H1 (cell line): ENCODE measurements at regions not wholly inside any gene's neighbourhood (a gene's known extent, or its start where the extent isn't known, plus 50 kb on each side); places are given as distances from the start of the nearest gene placed in this dataset.

Source experiments
- CTCF ChIA-PET: fragments of 300-600 bp; sonication (Branson Sonifier 250); formaldehyde crosslinking; loops from one replicate; lab custom pipeline; 2021; ENCODE audit not compliant: partially characterized antibody; lab: Charles Lee
- POLR2A ChIA-PET: fragments of 300-600 bp; sonication (Branson Sonifier 250); formaldehyde crosslinking; loops from one replicate; lab custom pipeline; 2021; ENCODE audit warnings: inconsistent platforms; ENCODE audit not compliant: partially characterized antibody; lab: Charles Lee
- DNase-seq, 2 experiments: peaks; one replicate each; pipeline versions ENCODE4 v3.0.0 to v3.0.0-alpha.2; 2010 to 2022; ENCODE audit warnings: low spot score in 2 of 2, low read depth in 1 of 2, mixed read lengths in 1 of 2
- FAIRE-seq: peaks from 2 replicates; lab custom pipeline; 2011; peaks lifted over from hg19 to GRCh38; lab: Jason Lieb, UNC
- H2AFZ ChIP-seq: 2 replicates; pipeline ENCODE4 v1.8.1; 2012; ENCODE audit warnings: low read length, inconsistent platforms
- H2AK5ac ChIP-seq: 2 replicates; pipeline ENCODE4 v1.6.1; 2013; ENCODE audit warnings: low read depth, low read length
- H2BK120ac ChIP-seq: replicated peaks from 2 replicates; pipeline ENCODE3; 2013; ENCODE audit warnings: low read depth, low read length, inconsistent platforms
- H2BK12ac ChIP-seq: 2 replicates; pipeline ENCODE4 v1.6.1; 2013; ENCODE audit warnings: low read depth, low read length
- H2BK15ac ChIP-seq: 2 replicates; pipeline ENCODE4 v1.6.1; 2013; ENCODE audit warnings: low read length
- H2BK20ac ChIP-seq: 2 replicates; pipeline ENCODE4 v1.6.1; 2013; ENCODE audit warnings: low read length
- H2BK5ac ChIP-seq: 2 replicates; pipeline ENCODE4 v1.6.1; 2013; ENCODE audit warnings: low read depth, low read length
- H3K14ac ChIP-seq: 2 replicates; pipeline ENCODE4 v1.6.1; 2013; ENCODE audit warnings: inconsistent platforms; ENCODE audit not compliant: insufficient read length
- H3K18ac ChIP-seq: 2 replicates; pipeline ENCODE4 v1.6.1; 2013; ENCODE audit warnings: low read length; ENCODE audit errors: extremely low read depth
- H3K23ac ChIP-seq: 2 replicates; pipeline ENCODE4 v1.6.1; 2013; ENCODE audit warnings: inconsistent platforms; ENCODE audit not compliant: insufficient read length
- H3K23me2 ChIP-seq: 2 replicates; pipeline ENCODE4 v1.6.1; 2013; ENCODE audit warnings: low read depth, low read length
- H3K27ac ChIP-seq: 2 replicates; pipeline ENCODE4 v1.6.1; 2011; ENCODE audit warnings: low read depth, low read length, inconsistent platforms
- H3K27me3 ChIP-seq, 4 experiments: replicated peaks in 1 of 4; 1 replicate in 1 of 4; 2 replicates in 3 of 4; pipeline versions ENCODE4 v1.6.1 to v1.8.1; 2011 to 2013; ENCODE audit warnings: low read length in 3 of 4, mild to moderate bottlenecking in 3 of 4, inconsistent platforms in 2 of 4, mixed read lengths in 2 of 4, moderate library complexity in 1 of 4; ENCODE audit not compliant: control insufficient read depth in 3 of 4, insufficient read depth in 3 of 4; ENCODE audit errors: extremely low read depth in 1 of 4
- H3K36me3 ChIP-seq, 4 experiments: 2 replicates each; pipeline versions ENCODE4 v1.6.1 to v1.8.1; 2011 to 2013; ENCODE audit warnings: mild to moderate bottlenecking in 4 of 4, low read length in 3 of 4, moderate library complexity in 2 of 4, control low read depth in 1 of 4, inconsistent platforms in 1 of 4; ENCODE audit not compliant: insufficient read depth in 4 of 4, control insufficient read depth in 2 of 4
- H3K4ac ChIP-seq: replicated peaks from 2 replicates; pipeline ENCODE3; 2013; ENCODE audit warnings: low read length, low read depth, mixed read lengths, inconsistent platforms; ENCODE audit not compliant: insufficient read length
- H3K4me1 ChIP-seq, 4 experiments: replicated peaks in 1 of 4; 1 replicate in 1 of 4; 2 replicates in 3 of 4; pipeline versions ENCODE4 v1.6.1 to v1.8.1; 2011 to 2013; ENCODE audit warnings: low read length in 3 of 4, inconsistent platforms in 2 of 4, mixed read lengths in 1 of 4; ENCODE audit not compliant: insufficient read depth in 4 of 4, control insufficient read depth in 3 of 4
- H3K4me2 ChIP-seq, 2 experiments: 2 replicates each; pipeline versions ENCODE4 v1.6.1 to v1.8.1; 2011 to 2013; ENCODE audit warnings: low read depth in 2 of 2, low read length in 2 of 2, control low read depth in 1 of 2, inconsistent platforms in 1 of 2, mild to moderate bottlenecking in 1 of 2; ENCODE audit not compliant: insufficient read depth in 1 of 2
- H3K4me3 ChIP-seq, 4 experiments: fragments of 200-600, 300-600 bp in 1 of 4; sonication (generic), shearing (Covaris generic), sonication (Bioruptor Twin) in 1 of 4; 2 replicates each; pipeline versions ENCODE4 v1.5.1 to v1.8.1; 2011 to 2016; ENCODE audit warnings: low read length in 4 of 4, low read depth in 3 of 4, control low read depth in 2 of 4, inconsistent platforms in 2 of 4, mild to moderate bottlenecking in 2 of 4, mixed read lengths in 1 of 4, moderate library complexity in 1 of 4; ENCODE audit not compliant: insufficient read depth in 2 of 4; ENCODE audit errors: extremely low read depth in 1 of 4
- H3K56ac ChIP-seq: replicated peaks from 2 replicates; pipeline ENCODE3; 2013; ENCODE audit warnings: low read depth, mild to moderate bottlenecking, mixed read lengths, low read length, inconsistent platforms; ENCODE audit not compliant: insufficient read length
- H3K79me1 ChIP-seq: 2 replicates; pipeline ENCODE4 v1.6.1; 2013; ENCODE audit warnings: low read depth, low read length, control low read depth
- H3K79me2 ChIP-seq, 2 experiments: 2 replicates each; pipeline versions ENCODE4 v1.6.1 to v1.8.1; 2012 to 2013; ENCODE audit warnings: low read length in 2 of 2, mild to moderate bottlenecking in 2 of 2, inconsistent platforms in 1 of 2; ENCODE audit not compliant: insufficient read depth in 2 of 2, control insufficient read depth in 1 of 2
- H3K9ac ChIP-seq, 4 experiments: replicated peaks in 1 of 4; 1 replicate in 1 of 4; 2 replicates in 3 of 4; pipeline versions ENCODE4 v1.6.1 to v1.8.1; 2011 to 2013; ENCODE audit warnings: low read depth in 3 of 4, low read length in 3 of 4, control low read depth in 2 of 4, mild to moderate bottlenecking in 2 of 4, moderate library complexity in 2 of 4, inconsistent platforms in 1 of 4; ENCODE audit errors: extremely low read depth in 1 of 4
- H3K9me3 ChIP-seq, 2 experiments: 2 replicates each; pipeline versions ENCODE4 v1.6.1 to v1.8.1; 2012 to 2013; ENCODE audit warnings: mild to moderate bottlenecking in 2 of 2, moderate library complexity in 2 of 2, control low read depth in 1 of 2, inconsistent platforms in 1 of 2, low read depth in 1 of 2, low read length in 1 of 2, mixed read lengths in 1 of 2; ENCODE audit not compliant: insufficient read depth in 2 of 2
- H4K20me1 ChIP-seq, 2 experiments: replicated peaks in 1 of 2; 2 replicates each; pipeline versions ENCODE3 to v1.8.1; 2011 to 2013; ENCODE audit warnings: inconsistent platforms in 2 of 2, low read length in 2 of 2, mild to moderate bottlenecking in 1 of 2; ENCODE audit not compliant: insufficient read depth in 2 of 2, control insufficient read depth in 1 of 2
- H4K5ac ChIP-seq: 2 replicates; pipeline ENCODE4 v1.6.1; 2013; ENCODE audit warnings: low read length, low read depth, mixed read lengths, inconsistent platforms; ENCODE audit not compliant: insufficient read length
- H4K8ac ChIP-seq: 2 replicates; pipeline ENCODE4 v1.8.0; 2013; ENCODE audit warnings: mild to moderate bottlenecking, moderate library complexity, low read length, inconsistent platforms; ENCODE audit not compliant: insufficient read depth; ENCODE audit errors: extremely low read depth
- H4K91ac ChIP-seq: replicated peaks from 2 replicates; pipeline ENCODE3; 2013; ENCODE audit warnings: low read length, mixed read lengths, inconsistent platforms; ENCODE audit not compliant: insufficient read length
- HDAC2 ChIP-seq, 2 experiments: fragments of 300-600 bp in 1 of 2; sonication (generic) in 1 of 2; IDR thresholded peaks; 2 replicates each; pipeline ENCODE4 v1.6.1; 2011 to 2012; ENCODE audit warnings: low read depth in 2 of 2, low read length in 2 of 2, mild to moderate bottlenecking in 2 of 2, moderate library complexity in 2 of 2, borderline replicate concordance in 1 of 2, inconsistent platforms in 1 of 2
- HDAC6 ChIP-seq: IDR thresholded peaks from one replicate; pipeline ENCODE4 v1.7.1; 2012; ENCODE audit warnings: low read depth, mild to moderate bottlenecking, inconsistent platforms, low read length, moderate library complexity
- PHF8 ChIP-seq: fragments of 200-600 bp; sonication (generic); conservative IDR thresholded peaks from 2 replicates; pipeline ENCODE4 v1.7.1; 2012; ENCODE audit warnings: low read depth, mild to moderate bottlenecking, inconsistent platforms, low read length, moderate library complexity
- POU5F1 ChIP-seq: IDR thresholded peaks from 2 replicates; pipeline ENCODE4 v1.6.1; 2011; ENCODE audit warnings: low read depth, mild to moderate bottlenecking, low read length, moderate library complexity
- RAD21 ChIP-seq, 2 experiments: IDR thresholded peaks in 1 of 2; conservative IDR thresholded peaks in 1 of 2; 2 replicates each; pipeline ENCODE4 v1.6.1; 2011; ENCODE audit warnings: low read depth in 2 of 2, low read length in 2 of 2, improper control_type of control experiment in 1 of 2, inconsistent platforms in 1 of 2, mild to moderate bottlenecking in 1 of 2, moderate library complexity in 1 of 2
- RFX5 ChIP-seq: IDR thresholded peaks from 2 replicates; pipeline ENCODE4 v1.6.1; 2011; ENCODE audit warnings: low read depth, low read length, improper control_type of control experiment, borderline replicate concordance
- SUZ12 ChIP-seq: fragments of 200-600 bp; sonication (generic); IDR thresholded peaks from 2 replicates; pipeline ENCODE4 v1.6.1; 2012; ENCODE audit warnings: mild to moderate bottlenecking, inconsistent platforms, low read length, moderate library complexity, mixed read lengths
- WGBS, 2 experiments: shearing (Covaris generic) in 1 of 2; methylation state at CpG; one replicate each; pipeline versions ENCODE4 v1.1.6 to v1.1.7; 2013 to 2015; ENCODE audit warnings: low lambda C conversion rate in 2 of 2, mixed read lengths in 2 of 2, inconsistent platforms in 1 of 2, low coverage in 1 of 2, missing lambda C conversion rate in 1 of 2; ENCODE audit not compliant: insufficient replicate concordance in 2 of 2, insufficient coverage in 1 of 2, insufficient read length in 1 of 2; ENCODE audit errors: extremely low coverage in 1 of 2, missing lambda C conversion rate in 1 of 2; 5-methylcytosine and 5-hydroxymethylcytosine counted together

- H3K4me3 ChIP-seq, result no peak overlapping the region
- DNase-seq (no peak), FAIRE-seq (no peak)
- no peak overlapping the region for H2BK12ac ChIP-seq
- H4K20me1 ChIP-seq, result no peaks in the 10 kb centered on the region
- H2BK120ac ChIP-seq, result no peak overlapping the region
- WGBS, 2 experiments, result 95% methylated on average over 2 of the region's 2 CpGs; no CpG with 5 or more reads in 1 of the 2 experiments
- H3K79me2 ChIP-seq, result no peaks in the 10 kb centered on the region
- H3K4me1 ChIP-seq, result no peaks in the 10 kb centered on the region
- no peaks in the 10 kb centered on the region for H3K23me2 ChIP-seq
- no peak overlapping the region for H4K8ac ChIP-seq
- H3K14ac ChIP-seq, result no peak overlapping the region
- H3K9me3 ChIP-seq, result peaks cover 0 to 5% of the 10 kb centered on the region in 2 experiments; a peak in 1 of 4 replicates
- CTCF ChIA-PET, result no interaction called here
- H3K4ac ChIP-seq, result no peak overlapping the region
- no peak overlapping the region for H2AK5ac ChIP-seq
- no peak overlapping the region for H3K27ac ChIP-seq
- H3K4me2 ChIP-seq, result no peak overlapping the region
- no peak overlapping the region for H3K23ac ChIP-seq
- POLR2A ChIA-PET, result interaction anchor here (0.5 kb wide), 1 partner anchor 556 kb away, joined by 3 read pairs; no protein-coding TSS in a partner anchor
- no peak overlapping the region for H2BK20ac ChIP-seq
- H2AFZ ChIP-seq, result no peak overlapping the region
- H2BK5ac ChIP-seq, result no peak overlapping the region
- H4K5ac ChIP-seq, result no peak overlapping the region
- no peak overlapping the region for H3K9ac ChIP-seq
- no peak overlapping the region for H3K18ac ChIP-seq
- no peaks in the 10 kb centered on the region for H3K79me1 ChIP-seq
- H3K56ac ChIP-seq, result no peak overlapping the region
- no peak overlapping the region for H4K91ac ChIP-seq
- TF ChIP-seq RFX5 (no peak), RAD21 (IDR thresholded peaks at IDR 0.05 in 1 of 2, conservative IDR thresholded peaks at IDR 0.05 in 1 of 2; ENCODE audit: low read depth in 2 of 2, low read length in 2 of 2) (no peak), HDAC6 (no peak), PHF8 (no peak), SUZ12 (no peak), POU5F1 (no peak), HDAC2 (IDR thresholded peaks at IDR 0.05; ENCODE audit: borderline replicate concordance in 1 of 2, low read depth in 2 of 2, low read length in 2 of 2) (no peak)
- TF ChIP-seq, all 59 proteins: peak for 0
- Histone ChIP-seq H2BK15ac (no peak overlapping the region), H3K36me3 (no peaks in the 10 kb centered on the region), H3K27me3 (no peaks in the 10 kb centered on the region)
These were observed 632.9 kb upstream of the C16orf82 start for GRCh38 chr16:26433807-26434206.
